ENCODE measurements at regions not wholly inside any gene's neighbourhood (a gene's known extent, or its start where the extent isn't known, plus 50 kb on each side); places are given as distances from the start of the nearest gene placed in this dataset.
"Not testable (repeated sequence)": the region's sequence is repeated elsewhere in the genome, so short reads cannot be mapped to it uniquely, and the experiment has no call there.

GRCh38 chr2:83969085-83969484 lies 490.0 kb downstream of the SUCLG1 start:
- no peak for DNase-seq (ENCODE audit: low read depth in 2 of 2)

DNA sequence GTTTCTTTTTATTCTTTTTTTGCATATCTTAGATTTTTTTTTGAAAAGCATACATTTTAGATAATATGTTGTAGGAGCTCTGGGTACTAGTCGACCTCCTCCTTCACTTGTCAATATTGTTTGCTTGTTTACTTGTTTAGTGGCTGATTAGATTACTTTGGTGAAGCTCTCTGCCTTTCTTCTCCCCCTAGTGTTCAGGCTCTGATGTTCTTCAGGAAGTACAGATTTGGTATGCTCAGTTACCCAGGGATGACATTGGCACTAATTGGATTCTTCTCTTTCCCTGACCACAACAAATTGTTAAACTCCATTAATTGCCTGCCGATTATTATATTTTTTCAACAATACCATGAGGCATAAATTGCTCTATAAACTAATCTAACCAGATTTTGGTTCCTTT lies 491.2 kb downstream of the SUCLG1 start:
- DNase-seq (ENCODE audit: low read depth in 2 of 2), result no peak

GRCh38 chr2:83966946-83967345 lies 492.1 kb downstream of the SUCLG1 start:
- not testable (repeated sequence) for DNase-seq (ENCODE audit: low read depth in 2 of 2)

DNA sequence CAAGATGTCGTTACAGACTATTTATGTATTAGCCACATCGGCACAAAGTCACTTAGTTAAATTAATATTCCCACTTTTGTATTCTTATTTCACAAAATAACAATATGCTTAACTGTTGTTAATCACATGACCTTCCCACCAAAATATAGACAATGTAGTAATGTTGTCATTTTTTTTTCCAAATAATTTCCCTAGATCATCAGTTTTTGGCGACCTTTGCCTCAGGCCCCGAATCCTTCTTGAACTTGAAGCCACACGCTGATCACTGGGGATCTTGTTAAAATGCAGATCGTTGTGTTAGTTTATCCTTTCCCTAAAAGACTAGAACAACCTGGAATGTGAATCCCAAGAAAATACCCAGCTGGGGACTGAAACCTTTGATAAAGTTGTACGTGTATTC lies 497.6 kb downstream of the SUCLG1 start:
- no peak for DNase-seq (ENCODE audit: low read depth in 2 of 2)

- DNase-seq (ENCODE audit: low read depth in 2 of 2), result no peak
Measured at GRCh38 chr2:83960371-83960770, 498.7 kb downstream of the SUCLG1 start.

GRCh38 chr2:83959266-83959665 lies 499.8 kb downstream of the SUCLG1 start:
- no peak for DNase-seq (ENCODE audit: low read depth in 2 of 2)

DNA sequence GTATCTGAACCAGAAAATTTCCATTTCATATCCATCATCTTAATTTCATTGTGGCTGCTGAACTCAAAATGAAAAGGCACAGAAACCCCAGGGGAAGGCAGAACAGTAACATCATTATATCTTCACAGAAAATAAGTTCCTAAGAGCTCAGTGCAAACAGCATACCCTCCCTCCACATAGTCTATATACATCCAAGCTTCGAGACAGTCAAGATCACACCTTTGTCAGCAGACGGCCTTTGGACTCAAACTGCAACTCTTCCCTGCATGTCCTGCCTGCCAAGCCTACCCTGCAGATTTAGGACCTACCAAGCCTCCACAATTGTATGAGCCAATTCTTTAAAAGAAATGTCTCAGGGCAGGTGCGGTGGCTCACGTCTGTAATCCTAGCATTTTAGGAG lies 502.1 kb downstream of the SUCLG1 start:
- no peak for DNase-seq (ENCODE audit: low read depth in 2 of 2)

DNA sequence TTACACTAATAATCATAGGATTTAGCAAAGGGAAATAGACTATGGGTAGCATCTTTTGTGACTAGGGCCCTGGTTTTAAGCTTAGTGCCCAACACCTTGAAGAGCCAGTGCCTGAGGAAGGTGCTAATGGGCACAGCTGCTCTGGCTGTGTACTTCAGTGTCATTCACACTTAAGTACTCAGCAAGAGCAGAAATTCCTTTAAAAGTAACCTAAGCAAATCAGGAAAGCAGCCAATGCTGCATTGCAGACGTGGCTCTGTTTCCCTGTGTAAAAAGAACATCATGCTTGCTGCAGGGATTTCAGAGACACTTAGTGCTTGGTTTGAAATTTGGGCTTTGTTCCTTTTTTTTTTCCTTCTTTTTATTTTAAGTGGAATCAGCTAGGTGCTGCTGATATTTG lies 505.4 kb downstream of the SUCLG1 start:
- no peak for DNase-seq (ENCODE audit: low read depth in 2 of 2)

DNA sequence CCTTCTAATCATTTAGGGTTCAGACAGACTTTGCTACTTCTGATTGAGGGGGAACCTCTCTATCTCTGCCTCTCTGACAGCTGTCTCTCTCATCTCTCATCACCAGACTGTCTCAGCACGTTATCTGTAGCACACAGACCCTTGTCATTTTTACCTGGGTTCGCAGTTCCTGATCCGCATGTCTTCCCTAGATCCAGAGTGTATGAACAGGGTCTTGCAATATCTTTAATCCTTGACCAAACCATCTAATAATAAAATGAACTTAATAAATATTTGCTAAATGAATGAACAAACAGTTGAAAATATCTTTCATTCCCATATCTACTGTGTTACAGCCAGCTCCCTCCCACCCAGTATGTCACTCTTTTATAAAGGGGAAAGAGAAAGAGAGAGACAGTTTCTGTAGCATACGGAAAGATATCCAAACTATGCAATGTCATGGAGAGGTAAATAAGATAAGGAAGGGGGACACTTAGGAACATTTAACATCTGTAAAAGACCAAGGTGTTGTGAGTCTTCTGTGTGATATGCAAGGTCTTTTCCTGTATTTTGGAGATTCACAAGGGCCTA lies 507.6 kb downstream of the SUCLG1 start:
- no peak for DNase-seq (ENCODE audit: low read depth in 2 of 2)

DNA sequence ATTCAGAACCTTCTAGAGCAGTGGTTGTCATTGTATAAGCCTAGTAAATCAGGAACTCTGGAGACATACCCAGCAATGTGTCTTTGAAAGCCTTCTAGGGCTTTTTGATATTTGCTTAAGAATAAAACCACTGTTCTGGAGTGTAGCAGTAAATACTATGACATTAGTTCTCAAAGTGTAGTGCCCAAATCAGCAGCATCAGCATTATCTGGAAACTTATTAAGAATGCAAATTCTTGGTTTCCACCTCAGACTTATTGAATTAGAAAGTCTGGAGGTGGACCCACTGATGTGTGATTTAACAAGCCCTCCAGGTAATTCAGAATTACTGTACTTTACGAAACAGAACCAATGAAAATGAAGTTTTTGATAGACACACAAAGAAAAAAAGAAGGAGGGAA lies 509.7 kb downstream of the SUCLG1 start:
- no peak for DNase-seq (ENCODE audit: low read depth in 2 of 2)

GRCh38 chr2:83944191-83944590 lies 514.9 kb downstream of the SUCLG1 start:
- DNase-seq (ENCODE audit: low read depth in 2 of 2), result no peak

- DNase-seq (ENCODE audit: low read depth in 2 of 2), result no peak
Measured at GRCh38 chr2:83943265-83943664, 515.8 kb downstream of the SUCLG1 start.

DNA sequence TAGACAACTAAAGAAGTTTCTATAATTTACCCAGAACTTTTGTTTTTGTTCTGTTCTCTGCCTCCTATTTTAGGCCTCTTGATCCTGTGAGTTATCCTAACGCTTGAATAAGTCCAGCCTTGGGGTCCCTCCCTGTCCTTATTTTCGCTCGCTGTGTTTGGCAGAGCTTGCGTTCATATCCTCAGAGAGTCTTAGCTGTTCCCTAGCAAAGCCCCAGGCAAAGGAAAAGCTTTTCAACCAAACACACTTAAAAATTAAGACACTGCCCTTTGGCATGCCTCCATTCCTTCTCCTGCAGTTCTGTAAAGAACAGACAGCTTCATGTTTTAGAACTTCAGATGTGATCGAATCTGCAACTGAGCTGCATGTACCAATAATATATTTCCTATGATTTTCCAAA lies 517.2 kb downstream of the SUCLG1 start:
- DNase-seq (ENCODE audit: low read depth in 2 of 2), result no peak

- no peak for DNase-seq (ENCODE audit: low read depth in 2 of 2)
Measured at GRCh38 chr2:83933749-83934148, 525.3 kb downstream of the SUCLG1 start.

DNA sequence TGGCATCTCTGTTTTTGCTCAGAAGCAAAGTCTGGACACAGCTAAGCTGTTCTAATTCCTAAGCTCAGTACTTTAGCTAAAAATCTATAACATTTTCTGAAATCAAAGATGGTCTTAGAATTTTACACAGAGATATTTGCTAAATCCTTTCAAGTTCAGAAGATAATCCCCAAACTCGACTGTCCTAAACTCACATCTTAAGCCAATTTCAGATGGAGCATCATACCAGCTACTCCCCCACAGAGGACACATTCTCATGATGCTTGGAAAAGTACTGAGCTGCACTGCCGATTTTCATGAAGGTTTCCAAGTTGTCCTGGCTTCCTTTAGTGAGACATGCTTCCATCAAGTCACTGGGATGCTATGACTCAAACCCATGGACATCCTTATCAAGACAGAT lies 535.5 kb downstream of the SUCLG1 start:
- no peak for DNase-seq (ENCODE audit: low read depth in 2 of 2)

DNA sequence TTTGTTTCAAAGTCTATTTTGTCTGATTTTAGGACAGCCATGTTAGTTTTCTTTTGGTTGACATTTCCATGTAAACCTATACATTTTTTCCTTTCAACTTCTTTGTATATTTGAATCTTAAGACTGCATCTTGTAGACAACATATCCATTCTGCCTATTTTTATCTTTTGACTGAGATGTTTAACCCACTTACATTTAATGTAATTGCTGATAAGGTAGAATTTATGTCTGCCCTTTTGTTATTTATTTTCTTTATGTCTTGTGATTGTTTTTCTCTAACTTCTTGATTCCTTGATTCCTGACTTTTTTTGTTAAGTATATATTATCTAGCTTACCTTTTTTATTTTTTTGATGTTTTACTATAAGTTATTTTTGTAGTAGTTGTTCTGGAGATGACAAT lies 542.5 kb downstream of the SUCLG1 start:
- DNase-seq (ENCODE audit: low read depth in 2 of 2), result no peak

- no peak for DNase-seq (ENCODE audit: low read depth in 2 of 2)
Measured at GRCh38 chr2:83915381-83915780, 543.7 kb downstream of the SUCLG1 start.

DNA sequence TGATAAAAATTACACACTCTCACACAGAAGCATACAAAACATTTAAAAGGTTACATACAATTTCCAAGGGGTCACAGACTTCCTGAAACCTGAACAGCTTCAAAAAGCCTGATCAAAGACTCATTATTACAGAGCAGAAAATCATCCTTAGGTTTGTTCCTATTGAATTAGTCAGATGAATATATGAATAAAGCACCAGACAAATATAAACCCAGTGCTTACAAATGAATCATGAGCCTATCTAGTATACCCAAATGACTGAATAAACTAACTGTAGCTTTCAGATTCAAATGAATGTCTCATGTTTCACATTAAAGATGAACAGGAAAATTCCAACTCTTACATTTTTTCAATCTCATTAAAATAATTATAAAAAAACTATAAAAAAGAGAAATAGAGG lies 550.3 kb downstream of the SUCLG1 start:
- no peak for DNase-seq (ENCODE audit: low read depth in 2 of 2)

DNA sequence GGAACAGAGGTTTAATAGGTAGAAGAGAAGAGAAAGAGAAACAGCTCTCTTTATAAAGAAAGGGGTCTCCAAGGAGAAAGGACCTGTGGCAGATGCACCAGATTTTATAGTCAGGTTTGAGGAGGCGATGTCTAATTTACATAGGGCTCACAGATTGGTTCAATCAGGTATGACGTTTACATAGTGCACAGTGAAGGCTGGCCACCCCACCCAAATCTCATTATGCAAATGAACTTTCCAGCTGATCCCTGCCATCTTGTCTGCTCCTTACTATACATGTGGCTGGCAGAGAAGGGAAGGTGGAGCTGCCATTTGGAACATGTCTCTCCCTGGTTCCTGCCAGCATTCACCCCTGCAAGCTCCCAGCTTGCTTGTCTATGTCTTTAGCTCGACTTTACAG lies 557.8 kb downstream of the SUCLG1 start:
- DNase-seq (ENCODE audit: low read depth in 2 of 2), result no peak

GRCh38 chr2:83900862-83901261 lies 558.2 kb downstream of the SUCLG1 start:
- DNase-seq (ENCODE audit: low read depth in 2 of 2), result no peak

GRCh38 chr2:83899271-83899670 lies 559.8 kb downstream of the SUCLG1 start:
- DNase-seq (ENCODE audit: low read depth in 2 of 2), result no peak

DNA sequence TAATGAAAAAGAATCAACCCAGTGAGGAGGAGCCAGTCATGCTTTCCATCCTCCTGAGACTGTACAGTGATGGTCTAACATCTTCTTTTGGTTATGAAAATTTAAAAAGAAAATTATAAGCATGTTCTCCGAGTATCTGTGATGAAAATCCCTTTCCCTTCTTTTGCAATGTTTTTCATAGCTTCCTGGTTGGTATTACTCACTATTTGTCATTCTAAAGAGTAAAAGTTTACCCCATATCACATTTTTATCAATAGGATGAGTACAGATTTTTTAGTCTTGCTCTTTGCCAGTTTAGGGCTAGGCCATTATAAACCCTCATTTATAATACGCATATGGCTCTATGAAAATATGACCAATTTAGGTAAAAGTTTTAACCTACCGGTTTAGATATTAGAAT lies 564.1 kb downstream of the SUCLG1 start:
- no peak for DNase-seq (ENCODE audit: low read depth in 2 of 2)

GRCh38 chr2:83887757-83888156 lies 571.3 kb downstream of the SUCLG1 start:
- DNase-seq (ENCODE audit: low read depth in 2 of 2), result no peak

GRCh38 chr2:83879127-83879526 lies 580.0 kb downstream of the SUCLG1 start:
- DNase-seq (ENCODE audit: low read depth in 2 of 2), result no peak

GRCh38 chr2:83877261-83877660 lies 581.8 kb downstream of the SUCLG1 start:
- not testable (repeated sequence) for DNase-seq (ENCODE audit: low read depth in 2 of 2)

Measured in stimulated activated CD8-positive, alpha-beta memory T cell treated with anti-CD3 and anti-CD28 coated beads, Interleukin-7, amount 100 ng/mL, for 4 hours (primary cell).